ENCODE measurements at regions not wholly inside any gene's neighbourhood (a gene's known extent, or its start where the extent isn't known, plus 50 kb on each side); places are given as distances from the start of the nearest gene placed in this dataset.

- TF ChIP-seq BHLHE40 (IDR thresholded peaks at IDR 0.05; ENCODE audit: borderline replicate concordance) (no peak), FOXM1 (IDR thresholded peaks at IDR 0.05; ENCODE audit: borderline replicate concordance) (no peak), HDGF (IDR thresholded peaks at IDR 0.05; ENCODE audit: borderline replicate concordance) (no peak), SP1 (IDR thresholded peaks at IDR 0.05) (no peak), SUZ12 (IDR thresholded peaks at IDR 0.05) (no peak), PKNOX1 (IDR thresholded peaks at IDR 0.05) (peak; percentile 96), FOXK2 (IDR thresholded peaks at IDR 0.05) (no peak), FOXA1 (IDR thresholded peaks at IDR 0.05) (no peak), LEF1 (IDR thresholded peaks at IDR 0.05; ENCODE audit: borderline replicate concordance) (no peak), ZNF384 (IDR thresholded peaks at IDR 0.05) (no peak), CTBP1 (IDR thresholded peaks at IDR 0.05; ENCODE audit: borderline replicate concordance) (peak; percentile 77; the same call in 1 of the 2 replicates)
These were observed 146.3 kb upstream of the FOXF1 start for GRCh38 chr16:86363836-86364618.
